ENCODE measurements at regions not wholly inside any gene's neighbourhood (a gene's known extent, or its start where the extent isn't known, plus 50 kb on each side); places are given as distances from the start of the nearest gene placed in this dataset.

DNA sequence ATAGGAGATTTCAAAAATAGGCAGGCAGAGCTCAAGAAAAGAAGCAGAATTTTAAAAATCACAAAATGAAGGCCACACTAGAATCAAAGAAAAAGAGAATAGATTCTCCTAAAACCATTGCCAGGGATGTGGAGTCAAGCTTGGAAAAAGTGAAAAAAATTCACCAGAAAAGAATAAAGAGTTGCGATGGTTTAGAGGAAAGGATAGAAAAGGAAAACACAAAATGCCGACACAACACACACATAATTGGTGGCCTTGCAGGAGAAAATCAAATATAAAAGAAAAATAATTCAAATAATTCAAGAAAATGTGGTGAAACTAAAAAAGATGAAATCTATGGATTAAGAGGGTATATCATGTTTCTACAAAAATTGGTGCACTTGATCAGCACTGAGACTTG is 181.6 kb upstream of the C14orf180 start (continued):
- TF ChIP-seq, protein P1, sequence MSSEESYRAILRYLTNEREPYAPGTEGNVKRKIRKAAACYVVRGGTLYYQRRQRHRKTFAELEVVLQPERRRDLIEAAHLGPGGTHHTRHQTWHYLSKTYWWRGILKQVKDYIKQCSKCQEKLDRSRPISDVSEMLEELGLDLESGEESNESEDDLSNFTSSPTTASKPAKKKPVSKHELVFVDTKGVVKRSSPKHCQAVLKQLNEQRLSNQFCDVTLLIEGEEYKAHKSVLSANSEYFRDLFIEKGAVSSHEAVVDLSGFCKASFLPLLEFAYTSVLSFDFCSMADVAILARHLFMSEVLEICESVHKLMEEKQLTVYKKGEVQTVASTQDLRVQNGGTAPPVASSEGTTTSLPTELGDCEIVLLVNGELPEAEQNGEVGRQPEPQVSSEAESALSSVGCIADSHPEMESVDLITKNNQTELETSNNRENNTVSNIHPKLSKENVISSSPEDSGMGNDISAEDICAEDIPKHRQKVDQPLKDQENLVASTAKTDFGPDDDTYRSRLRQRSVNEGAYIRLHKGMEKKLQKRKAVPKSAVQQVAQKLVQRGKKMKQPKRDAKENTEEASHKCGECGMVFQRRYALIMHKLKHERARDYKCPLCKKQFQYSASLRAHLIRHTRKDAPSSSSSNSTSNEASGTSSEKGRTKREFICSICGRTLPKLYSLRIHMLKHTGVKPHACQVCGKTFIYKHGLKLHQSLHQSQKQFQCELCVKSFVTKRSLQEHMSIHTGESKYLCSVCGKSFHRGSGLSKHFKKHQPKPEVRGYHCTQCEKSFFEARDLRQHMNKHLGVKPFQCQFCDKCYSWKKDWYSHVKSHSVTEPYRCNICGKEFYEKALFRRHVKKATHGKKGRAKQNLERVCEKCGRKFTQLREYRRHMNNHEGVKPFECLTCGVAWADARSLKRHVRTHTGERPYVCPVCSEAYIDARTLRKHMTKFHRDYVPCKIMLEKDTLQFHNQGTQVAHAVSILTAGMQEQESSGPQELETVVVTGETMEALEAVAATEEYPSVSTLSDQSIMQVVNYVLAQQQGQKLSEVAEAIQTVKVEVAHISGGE (CRISPR knock-in tag; IDR thresholded peaks at IDR 0.05), result no peak
- TF ChIP-seq SAFB (IDR thresholded peaks at IDR 0.05; ENCODE audit: borderline replicate concordance, low read depth, low read length) (no peak), EWSR1 (IDR thresholded peaks at IDR 0.05; ENCODE audit: borderline replicate concordance, low read depth, partially characterized antibody) (no peak)

DNA sequence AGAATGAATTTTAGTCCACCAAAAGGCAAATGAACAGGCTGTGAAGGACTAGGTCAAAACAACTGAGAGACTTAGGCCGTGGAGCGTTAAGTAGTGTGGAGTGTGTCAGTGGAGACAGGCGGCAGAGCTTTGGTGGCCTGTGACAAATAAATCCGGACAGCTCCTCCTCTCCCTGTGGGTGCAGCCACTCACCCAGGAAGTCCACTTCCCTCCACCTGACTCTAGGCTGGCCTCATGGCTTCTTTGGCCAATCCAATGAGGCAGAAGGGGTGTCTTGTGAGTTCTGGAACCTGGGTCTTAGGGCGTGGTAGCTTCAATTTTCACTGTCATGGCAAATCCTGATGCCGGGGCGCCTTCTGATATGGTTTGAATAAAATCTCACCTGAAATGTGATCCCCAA is 180.9 kb upstream of the C14orf180 start:
- Histone ChIP-seq H3K9me3 (replicated peaks; ENCODE audit: control insufficient read depth, insufficient read depth, low read depth, low read length) (no peaks in the 10 kb centered on the region), H3K9ac (ENCODE audit: insufficient read depth in 1 of 2, low read depth in 2 of 2, low read length in 2 of 2) (no peak overlapping the region), H3K4me3 (no peak overlapping the region), H2AFZ (ENCODE audit: low read depth, low read length) (no peak overlapping the region), H3K36me3 (ENCODE audit: control insufficient read depth, insufficient read depth, low read length) (no peaks in the 10 kb centered on the region), H3K4me2 (ENCODE audit: insufficient read depth, low read length) (no peak overlapping the region), H3K9me1 (ENCODE audit: control insufficient read depth, insufficient read depth, low read length) (no peaks in the 10 kb centered on the region), H3K27ac (ENCODE audit: extremely low read depth, low read depth, low read length) (no peak overlapping the region), H3K27me3 (ENCODE audit: control insufficient read depth in 2 of 2, insufficient read depth in 2 of 2, low read length in 2 of 2) (peaks cover 0 to 23% of the 10 kb centered on the region in 2 experiments; a peak in 3 of 5 replicates), H4K20me1 (replicated peaks; ENCODE audit: control insufficient read depth, insufficient read depth, low read length) (no peaks in the 10 kb centered on the region), H3K79me2 (ENCODE audit: control insufficient read depth, insufficient read depth, low read length) (no peaks in the 10 kb centered on the region), H3K4me1 (replicated peaks in 1 of 2; ENCODE audit: control insufficient read depth in 2 of 2, insufficient read depth in 2 of 2, low read length in 2 of 2) (no peaks in the 10 kb centered on the region)
- no peak for FAIRE-seq
- in situ Hi-C loops (cut with MboI), result no loop called here
- no peak for ATAC-seq
- 5% methylated on average over 7 of the region's 7 CpGs for WGBS (ENCODE audit: insufficient coverage, low coverage, missing lambda C conversion rate)
- ChIA-PET POLR2A (interaction anchor here (0.8 kb wide), 1 partner anchor 39 kb away, joined by 3 read pairs; no protein-coding TSS in a partner anchor), CTCF (ENCODE audit: low intra/inter-chr PET ratio) (no interaction called here)
- BruUV-seq (replicated peaks), result no TSS peak
- intact Hi-C loops (cut with micrococcal nuclease), result no loop called here
- TF ChIP-seq PHB2 (IDR thresholded peaks at IDR 0.05; ENCODE audit: low read depth), result no peak
- TF ChIP-seq, protein P2, sequence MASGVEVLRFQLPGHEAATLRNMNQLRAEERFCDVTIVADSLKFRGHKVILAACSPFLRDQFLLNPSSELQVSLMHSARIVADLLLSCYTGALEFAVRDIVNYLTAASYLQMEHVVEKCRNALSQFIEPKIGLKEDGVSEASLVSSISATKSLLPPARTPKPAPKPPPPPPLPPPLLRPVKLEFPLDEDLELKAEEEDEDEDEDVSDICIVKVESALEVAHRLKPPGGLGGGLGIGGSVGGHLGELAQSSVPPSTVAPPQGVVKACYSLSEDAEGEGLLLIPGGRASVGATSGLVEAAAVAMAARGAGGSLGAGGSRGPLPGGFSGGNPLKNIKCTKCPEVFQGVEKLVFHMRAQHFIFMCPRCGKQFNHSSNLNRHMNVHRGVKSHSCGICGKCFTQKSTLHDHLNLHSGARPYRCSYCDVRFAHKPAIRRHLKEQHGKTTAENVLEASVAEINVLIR (CRISPR knock-in tag; IDR thresholded peaks at IDR 0.05), result no peak
- TF ChIP-seq FIP1L1 (IDR thresholded peaks at IDR 0.05; ENCODE audit: low read depth, low read length, poor library complexity, severe bottlenecking), result no peak
- TF ChIP-seq POLR2G (IDR thresholded peaks at IDR 0.05; ENCODE audit: low read depth, low read length), result no peak
- no peak for TF ChIP-seq MAFK (IDR thresholded peaks at IDR 0.05; ENCODE audit: low read length)
- no peak for TF ChIP-seq ZNF57 (CRISPR knock-in tag; IDR thresholded peaks at IDR 0.05)
- no peak for TF ChIP-seq GTF2F1 (IDR thresholded peaks at IDR 0.05; ENCODE audit: low read depth, low read length)
- TF ChIP-seq POU5F1 (IDR thresholded peaks at IDR 0.05; ENCODE audit: borderline replicate concordance, low read depth, low read length, partially characterized antibody), result no peak
- DNase-seq (ENCODE audit: extremely low read depth in 1 of 4, low spot score in 3 of 4), result no peak

Measured in K562 (cell line).